ENCODE measurements at regions not wholly inside any gene's neighbourhood (a gene's known extent, or its start where the extent isn't known, plus 50 kb on each side); places are given as distances from the start of the nearest gene placed in this dataset.

DNA sequence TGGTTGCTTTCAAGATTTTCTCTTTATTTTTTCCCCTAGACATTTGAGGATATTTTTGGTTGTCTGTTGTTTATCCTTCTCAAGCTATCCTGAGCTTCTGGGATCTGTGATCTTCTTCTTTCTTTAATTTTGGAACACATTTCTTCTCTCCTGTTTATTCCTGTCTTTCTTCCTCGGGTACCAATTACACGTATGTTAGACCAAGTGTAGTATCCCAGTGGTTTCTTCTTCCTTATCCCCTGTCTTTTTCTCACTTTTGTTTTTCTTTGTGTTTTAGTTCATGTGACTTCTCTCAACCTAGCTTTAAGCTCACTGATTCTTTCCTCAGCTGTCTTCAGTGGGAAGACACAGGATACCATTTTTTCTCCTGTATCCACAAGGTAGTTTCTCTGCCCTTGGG is 120.0 kb downstream of the GALR1 start:
- no peak overlapping the region for H3K4me3 ChIP-seq (ENCODE audit: low read depth, low read length)
- DNase-seq (ENCODE audit: low read depth) = no peak
- no peak for TF ChIP-seq CTCF (IDR thresholded peaks at IDR 0.05; ENCODE audit: insufficient read depth, low read length)

GRCh38 chr18:77373730-77374445 is 124.2 kb downstream of the GALR1 start:
- no peak overlapping the region for H3K4me3 ChIP-seq (ENCODE audit: low read depth, low read length)
- DNase-seq (ENCODE audit: low read depth) = no peak
- no peak for TF ChIP-seq CTCF (IDR thresholded peaks at IDR 0.05; ENCODE audit: insufficient read depth, low read length)

GRCh38 chr18:77374446-77374805 is 124.8 kb downstream of the GALR1 start:
- DNase-seq (ENCODE audit: low read depth) = no peak
- TF ChIP-seq CTCF (IDR thresholded peaks at IDR 0.05; ENCODE audit: insufficient read depth, low read length) = no peak
- no peak overlapping the region for H3K4me3 ChIP-seq (ENCODE audit: low read depth, low read length)

DNA sequence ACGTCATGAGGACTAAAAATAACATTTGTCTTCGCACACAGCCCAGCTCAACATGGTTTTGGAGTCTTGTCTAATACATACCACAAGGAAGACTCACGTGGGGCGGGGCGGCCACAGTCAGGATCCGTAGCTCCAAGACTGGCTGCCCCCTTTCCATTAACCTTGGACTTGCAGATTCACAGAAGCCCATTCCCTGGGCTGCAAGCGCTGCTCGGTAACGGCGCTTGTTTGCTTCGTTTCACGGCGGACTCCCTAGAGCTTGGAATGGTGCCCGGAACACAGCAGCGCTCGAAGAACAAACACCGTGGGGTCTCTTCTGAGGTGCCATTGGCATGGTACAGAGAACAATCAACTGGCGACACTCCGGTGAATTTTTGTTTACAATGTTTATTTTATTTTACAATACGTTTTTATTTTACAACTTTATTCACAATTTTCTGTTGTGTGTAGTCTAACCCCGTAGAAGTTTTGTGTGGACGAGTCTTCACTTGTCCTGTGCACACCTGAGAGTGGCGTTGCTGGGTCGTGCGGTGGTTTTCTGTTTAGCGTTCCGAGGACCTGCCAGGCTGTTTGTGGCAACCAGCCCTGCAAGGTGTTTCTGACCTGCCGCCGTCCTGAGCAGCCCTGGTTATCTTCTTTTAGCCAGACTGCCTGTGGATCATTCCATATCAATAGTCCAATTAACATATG is 126.5 kb downstream of the GALR1 start:
- no peak overlapping the region for H3K4me3 ChIP-seq (ENCODE audit: low read depth, low read length)
- DNase-seq (ENCODE audit: low read depth) = no peak
- no peak for TF ChIP-seq CTCF (IDR thresholded peaks at IDR 0.05; ENCODE audit: insufficient read depth, low read length)

DNA sequence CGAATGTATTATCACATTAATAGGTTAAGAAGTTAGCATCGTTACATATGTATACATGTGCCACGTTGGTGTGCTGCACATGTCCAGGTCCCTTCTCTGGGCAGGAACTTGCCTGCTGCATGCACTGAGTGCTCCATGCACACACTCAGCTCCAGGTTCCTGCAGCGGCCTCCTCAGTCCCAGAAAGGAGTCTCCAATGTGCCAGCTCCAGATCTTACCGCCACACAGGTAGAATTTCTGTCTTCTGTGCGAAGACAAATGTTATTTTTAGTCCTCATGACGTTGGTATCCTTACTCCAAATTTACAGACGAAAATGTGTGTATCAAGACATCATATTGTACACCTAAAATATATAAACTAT is 127.1 kb downstream of the GALR1 start:
- TF ChIP-seq CTCF (IDR thresholded peaks at IDR 0.05; ENCODE audit: insufficient read depth, low read length) = no peak
- no peak overlapping the region for H3K4me3 ChIP-seq (ENCODE audit: low read depth, low read length)
- DNase-seq (ENCODE audit: low read depth) = no peak

DNA sequence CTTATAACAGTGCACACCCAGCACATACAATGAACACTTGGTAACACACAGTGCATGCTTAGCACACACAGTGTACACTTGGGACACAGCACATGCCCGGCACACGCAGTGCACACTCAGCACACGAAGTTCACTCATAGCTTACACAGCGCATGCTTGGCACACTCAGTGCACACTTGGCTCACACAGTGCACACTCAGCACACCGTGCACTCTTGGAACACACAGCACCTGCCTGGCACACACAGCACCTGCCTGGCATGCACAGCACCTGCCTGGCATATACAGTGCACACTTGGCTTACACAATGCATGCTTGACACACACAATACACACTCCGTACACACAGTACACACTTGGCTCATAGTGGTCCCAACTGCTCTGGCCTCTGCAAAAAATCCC is 128.2 kb downstream of the GALR1 start:
- TF ChIP-seq CTCF (IDR thresholded peaks at IDR 0.05; ENCODE audit: insufficient read depth, low read length) = no peak

More for the DNA sequence above, 128.2 kb downstream of the GALR1 start:
- no peak overlapping the region for H3K4me3 ChIP-seq (ENCODE audit: low read depth, low read length)
- DNase-seq (ENCODE audit: low read depth) = no peak

Measured in fibroblast of the aortic adventitia (primary cell).